ENCODE measurements at regions not wholly inside any gene's neighbourhood (a gene's known extent, or its start where the extent isn't known, plus 50 kb on each side); places are given as distances from the start of the nearest gene placed in this dataset.

- no peak for DNase-seq
These were observed 449.7 kb upstream of the TRIB2 start for GRCh38 chr2:12267042-12267441.

- DNase-seq = no peak
These were observed 447.4 kb upstream of the TRIB2 start for GRCh38 chr2:12269041-12269972.

- DNase-seq = no peak
These were observed 445.7 kb upstream of the TRIB2 start for GRCh38 chr2:12270876-12271588.

GRCh38 chr2:12271589-12271984 is 445.1 kb upstream of the TRIB2 start:
- DNase-seq = no peak

GRCh38 chr2:12273111-12273510 is 443.6 kb upstream of the TRIB2 start:
- no peak for DNase-seq

- no peak for DNase-seq
These were observed 442.1 kb upstream of the TRIB2 start for GRCh38 chr2:12274591-12274990.

GRCh38 chr2:12277241-12278034 is 439.3 kb upstream of the TRIB2 start:
- no peak for DNase-seq

- no peak for DNase-seq
These were observed 438.5 kb upstream of the TRIB2 start for GRCh38 chr2:12278217-12278750.

GRCh38 chr2:12282780-12283695 is 433.7 kb upstream of the TRIB2 start:
- no peak for DNase-seq

GRCh38 chr2:12284037-12284436 is 432.7 kb upstream of the TRIB2 start:
- DNase-seq = no peak

- no peak for DNase-seq
These were observed 432.2 kb upstream of the TRIB2 start for GRCh38 chr2:12284487-12284886.

- no peak for DNase-seq
These were observed 430.4 kb upstream of the TRIB2 start for GRCh38 chr2:12286347-12286746.

GRCh38 chr2:12287220-12287751 is 429.4 kb upstream of the TRIB2 start:
- DNase-seq = no peak

GRCh38 chr2:12288048-12288447 is 428.7 kb upstream of the TRIB2 start:
- no peak for DNase-seq

GRCh38 chr2:12289120-12289802 is 427.5 kb upstream of the TRIB2 start:
- DNase-seq = no peak

- DNase-seq = no peak
These were observed 425.4 kb upstream of the TRIB2 start for GRCh38 chr2:12291303-12291702.

GRCh38 chr2:12293874-12294273 is 422.9 kb upstream of the TRIB2 start:
- no peak for DNase-seq

GRCh38 chr2:12295856-12296519 is 420.7 kb upstream of the TRIB2 start:
- DNase-seq = no peak

- no peak for DNase-seq
These were observed 419.8 kb upstream of the TRIB2 start for GRCh38 chr2:12296915-12297314.

- DNase-seq = no peak
These were observed 418.4 kb upstream of the TRIB2 start for GRCh38 chr2:12298352-12298751.
